Bronchial epithelial cell (primary cell): ENCODE measurements at regions not wholly inside any gene's neighbourhood (a gene's known extent, or its start where the extent isn't known, plus 50 kb on each side); places are given as distances from the start of the nearest gene placed in this dataset.
"Not testable (repeated sequence)": the region's sequence is repeated elsewhere in the genome, so short reads cannot be mapped to it uniquely, and the experiment has no call there.

Experiments
- DNase-seq: peaks from one replicate; pipeline ENCODE4 v3.0.0-alpha.2; 2010; ENCODE audit warnings: low read depth
- FAIRE-seq: peaks from 2 replicates; lab custom pipeline; 2011; peaks lifted over from hg19 to GRCh38; lab: Jason Lieb, UNC
- H3K27me3 ChIP-seq: 2 replicates; pipeline ENCODE4 v1.5.1; 2011; ENCODE audit warnings: low read length; ENCODE audit not compliant: control insufficient read depth, insufficient read depth
- H3K36me3 ChIP-seq: 2 replicates; pipeline ENCODE4 v1.5.1; 2011; ENCODE audit warnings: low read length; ENCODE audit not compliant: control insufficient read depth, insufficient read depth
- H3K4me3 ChIP-seq: 2 replicates; pipeline ENCODE4 v1.5.1; 2011; ENCODE audit warnings: mild to moderate bottlenecking, low read depth, low read length, control low read depth
- TF ChIP-seq, protein P1 (sequence below): IDR thresholded peaks from 2 replicates; pipeline ENCODE4 v1.5.1; 2011; ENCODE audit warnings: mild to moderate bottlenecking, moderate library complexity, low read length, control low read depth, inconsistent platforms; ENCODE audit not compliant: insufficient read depth, severe bottlenecking

DNA sequence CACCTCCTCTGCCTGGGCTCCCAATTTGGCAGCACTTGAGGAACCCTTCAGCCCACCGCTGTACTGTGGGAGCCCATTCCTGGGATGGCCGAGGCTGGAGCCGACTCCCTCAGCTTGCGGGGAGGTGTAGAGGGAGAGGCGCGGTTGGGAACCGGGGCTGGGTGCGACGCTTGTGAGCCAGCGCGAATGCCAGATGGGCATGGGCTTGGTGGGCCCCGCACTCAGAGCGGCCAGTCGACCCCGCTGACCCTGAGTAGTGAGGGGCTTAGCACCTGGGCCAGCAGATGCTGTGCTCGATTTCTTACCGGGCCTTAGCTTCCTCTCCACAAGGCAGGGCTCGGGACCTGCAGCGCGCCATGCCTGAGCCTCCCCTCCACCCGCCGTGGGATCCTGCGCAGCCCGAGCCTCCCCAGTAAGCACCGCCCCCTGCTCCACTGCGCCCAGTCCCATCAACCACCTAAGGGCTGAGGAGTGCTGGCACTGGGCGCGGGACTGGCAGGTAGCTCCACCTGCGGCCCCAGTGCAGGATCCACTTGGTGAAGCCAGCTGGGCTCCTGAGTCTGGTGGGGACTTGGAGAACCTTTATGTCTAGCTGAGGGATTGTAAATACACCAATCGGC lies 58.3 kb upstream of the DEFB108B start:
- FAIRE-seq = no peak
- Histone ChIP-seq H3K4me3 (no peak overlapping the region), H3K36me3 (no peaks in the 10 kb centered on the region), H3K27me3 (no peaks in the 10 kb centered on the region)
- DNase-seq = no peak
- TF ChIP-seq, protein P1, sequence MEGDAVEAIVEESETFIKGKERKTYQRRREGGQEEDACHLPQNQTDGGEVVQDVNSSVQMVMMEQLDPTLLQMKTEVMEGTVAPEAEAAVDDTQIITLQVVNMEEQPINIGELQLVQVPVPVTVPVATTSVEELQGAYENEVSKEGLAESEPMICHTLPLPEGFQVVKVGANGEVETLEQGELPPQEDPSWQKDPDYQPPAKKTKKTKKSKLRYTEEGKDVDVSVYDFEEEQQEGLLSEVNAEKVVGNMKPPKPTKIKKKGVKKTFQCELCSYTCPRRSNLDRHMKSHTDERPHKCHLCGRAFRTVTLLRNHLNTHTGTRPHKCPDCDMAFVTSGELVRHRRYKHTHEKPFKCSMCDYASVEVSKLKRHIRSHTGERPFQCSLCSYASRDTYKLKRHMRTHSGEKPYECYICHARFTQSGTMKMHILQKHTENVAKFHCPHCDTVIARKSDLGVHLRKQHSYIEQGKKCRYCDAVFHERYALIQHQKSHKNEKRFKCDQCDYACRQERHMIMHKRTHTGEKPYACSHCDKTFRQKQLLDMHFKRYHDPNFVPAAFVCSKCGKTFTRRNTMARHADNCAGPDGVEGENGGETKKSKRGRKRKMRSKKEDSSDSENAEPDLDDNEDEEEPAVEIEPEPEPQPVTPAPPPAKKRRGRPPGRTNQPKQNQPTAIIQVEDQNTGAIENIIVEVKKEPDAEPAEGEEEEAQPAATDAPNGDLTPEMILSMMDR = no peak

DNA sequence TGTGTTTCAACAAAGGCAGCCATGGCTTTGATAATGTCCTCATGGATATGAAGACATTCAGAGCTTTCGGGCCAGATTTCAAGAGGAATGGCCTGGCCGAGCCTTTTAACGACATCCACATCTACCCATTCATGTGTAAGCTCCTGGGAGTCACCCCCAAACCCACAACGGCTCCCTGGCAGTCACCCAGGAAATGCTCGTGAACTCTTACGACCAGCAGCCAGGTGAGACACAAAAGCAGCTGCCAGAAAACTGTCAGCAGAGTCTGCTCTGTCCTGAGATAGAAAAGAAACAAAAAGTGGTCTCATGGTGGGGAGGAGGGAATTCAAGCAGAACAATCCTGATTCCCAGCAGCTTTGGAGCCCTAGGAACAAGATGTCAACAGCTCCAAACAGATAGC lies 52.9 kb upstream of the DEFB108B start:
- not testable (repeated sequence) for H3K27me3 ChIP-seq, DNase-seq, H3K4me3 ChIP-seq, H3K36me3 ChIP-seq, FAIRE-seq

DNA sequence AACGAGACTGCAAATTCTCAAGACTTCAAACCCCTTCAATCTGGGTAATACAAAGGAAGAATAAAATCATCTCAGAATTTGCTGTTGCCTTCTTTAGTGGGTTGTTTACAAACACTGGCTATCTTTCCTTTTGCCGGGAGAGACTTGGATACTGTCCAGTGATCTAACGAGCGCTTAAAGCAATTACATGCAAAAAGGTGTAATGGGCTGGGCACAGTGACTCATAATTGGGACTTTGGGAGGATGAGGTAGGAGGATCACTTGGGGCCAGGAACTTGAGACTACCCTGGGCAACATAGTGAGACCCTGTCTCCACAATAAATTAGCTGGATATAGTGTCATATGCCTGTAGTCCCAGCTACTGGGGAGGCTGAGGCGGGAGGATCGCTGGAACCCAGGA lies 52.2 kb upstream of the DEFB108B start:
- H3K36me3 ChIP-seq, H3K27me3 ChIP-seq, H3K4me3 ChIP-seq, FAIRE-seq: not testable (repeated sequence)
- peak; percentile 53 for DNase-seq

DNA sequence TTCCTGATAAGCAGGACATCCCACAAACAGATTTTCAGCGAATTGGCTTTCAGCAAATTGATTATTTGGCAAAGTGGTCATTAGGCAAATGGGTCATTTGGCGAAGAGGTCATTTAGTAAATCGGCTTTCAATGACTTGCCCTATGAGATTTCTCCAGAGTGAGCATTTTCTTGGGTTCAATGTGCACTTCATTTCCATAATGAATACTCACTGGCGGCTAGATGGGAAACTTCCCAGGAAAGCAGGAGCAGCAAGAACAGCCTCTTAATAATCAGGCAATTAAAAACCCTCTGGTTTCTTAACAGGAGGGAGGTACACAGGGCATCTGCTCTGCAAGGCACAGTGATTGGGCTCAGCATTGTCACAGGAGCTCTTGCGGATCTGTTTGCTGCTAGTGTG lies 51.5 kb upstream of the DEFB108B start:
- FAIRE-seq, H3K36me3 ChIP-seq, H3K27me3 ChIP-seq, DNase-seq, H3K4me3 ChIP-seq: not testable (repeated sequence)

DNA sequence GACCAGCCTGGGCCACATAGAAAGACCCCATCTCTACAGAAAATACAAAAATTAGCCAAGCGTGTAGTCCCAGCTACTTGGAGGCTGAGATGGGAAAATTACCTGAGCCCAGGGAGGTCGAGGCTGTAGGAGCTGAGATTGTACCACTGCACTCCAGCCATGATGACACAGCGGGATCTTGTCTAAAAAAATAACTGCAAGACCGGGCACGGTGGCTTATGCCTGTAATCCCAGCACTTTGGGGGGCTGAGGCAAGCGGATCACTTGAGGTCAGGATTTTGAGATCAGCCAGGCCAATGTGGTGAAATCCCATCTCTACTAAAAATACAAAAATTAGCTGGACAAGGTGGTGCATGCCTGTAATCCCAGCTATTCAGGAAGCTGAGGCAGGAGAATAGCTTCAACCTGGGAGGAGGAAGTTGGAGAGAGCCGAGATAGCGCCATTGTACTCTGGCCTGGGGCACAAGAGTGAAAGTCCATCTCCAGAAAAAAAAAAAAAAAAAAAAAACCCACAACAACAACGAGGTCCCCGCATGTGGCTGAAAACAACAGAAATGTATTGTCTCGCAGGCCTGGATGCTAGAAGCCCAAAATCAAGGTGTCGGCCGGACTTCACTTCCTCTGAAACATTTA lies 50.7 kb upstream of the DEFB108B start:
- not testable (repeated sequence) for DNase-seq, FAIRE-seq, H3K27me3 ChIP-seq, H3K4me3 ChIP-seq, H3K36me3 ChIP-seq

DNA sequence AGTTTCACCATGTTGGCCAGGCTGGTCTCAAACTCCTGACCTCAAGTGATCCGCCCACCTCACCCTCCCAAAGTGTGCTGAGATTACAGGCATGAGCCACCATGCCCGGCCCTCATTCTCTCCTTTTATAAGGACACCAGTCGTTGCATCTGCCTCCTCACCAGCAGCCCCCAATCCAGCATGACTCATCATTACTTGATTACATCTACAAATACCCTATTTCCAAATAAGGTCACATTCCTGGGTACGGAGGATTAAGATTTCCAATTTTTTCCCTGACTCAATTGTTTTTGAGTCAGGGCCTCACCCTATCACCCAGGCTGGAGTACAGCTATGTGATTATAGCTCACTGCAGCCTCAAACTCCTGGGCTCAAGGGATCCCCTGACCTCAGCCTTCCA lies 49.8 kb upstream of the DEFB108B start:
- not testable (repeated sequence) for H3K27me3 ChIP-seq, H3K4me3 ChIP-seq, FAIRE-seq, H3K36me3 ChIP-seq
- peak; percentile 19 for DNase-seq
